Retinal pigment epithelial cell (primary cell): ENCODE measurements at regions not wholly inside any gene's neighbourhood (a gene's known extent, or its start where the extent isn't known, plus 50 kb on each side); places are given as distances from the start of the nearest gene placed in this dataset.

Source experiments
- DNase-seq: peaks from one replicate; pipeline ENCODE4 v3.0.0-alpha.2; 2010; ENCODE audit warnings: low read depth
- H3K4me3 ChIP-seq: 2 replicates; pipeline ENCODE4 v1.5.1; 2011; ENCODE audit warnings: mild to moderate bottlenecking, low read length, control low read depth, moderate library complexity
- TF ChIP-seq, protein P1 (sequence below): conservative IDR thresholded peaks from 2 replicates; pipeline ENCODE4 v1.5.1; 2011; ENCODE audit warnings: low read depth, low read length, control low read depth, inconsistent platforms

DNA sequence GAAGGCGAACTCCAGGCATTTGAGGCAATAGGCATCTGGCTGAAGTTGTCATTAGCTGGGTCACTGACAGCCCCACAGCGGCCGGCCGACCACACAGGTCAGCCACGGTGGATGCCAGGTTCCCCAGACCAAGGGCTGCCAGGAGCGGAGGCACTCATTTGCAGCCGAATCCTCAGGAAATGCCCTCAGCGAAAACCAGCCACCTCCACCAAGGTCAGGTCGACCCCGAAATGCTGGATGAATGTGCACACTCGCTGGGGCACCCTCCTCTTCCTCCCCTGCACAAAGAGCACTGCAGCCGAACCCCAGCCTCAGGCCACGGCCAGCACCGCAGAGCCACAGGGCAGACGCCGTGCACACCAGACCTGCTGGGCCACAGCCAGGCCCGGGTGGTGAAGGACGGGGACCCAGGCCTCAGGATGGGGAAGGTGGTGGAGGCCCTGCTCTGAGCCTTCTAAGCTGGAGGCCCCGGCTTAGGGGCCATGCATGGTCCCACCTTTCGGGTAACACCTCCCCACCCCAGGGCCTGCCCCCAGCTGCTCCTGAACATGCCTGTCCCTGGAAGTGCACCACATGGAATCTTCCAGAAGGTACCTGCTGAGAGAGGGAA, 206.0 kb downstream of the BRD1 start:
- TF ChIP-seq, protein P1, sequence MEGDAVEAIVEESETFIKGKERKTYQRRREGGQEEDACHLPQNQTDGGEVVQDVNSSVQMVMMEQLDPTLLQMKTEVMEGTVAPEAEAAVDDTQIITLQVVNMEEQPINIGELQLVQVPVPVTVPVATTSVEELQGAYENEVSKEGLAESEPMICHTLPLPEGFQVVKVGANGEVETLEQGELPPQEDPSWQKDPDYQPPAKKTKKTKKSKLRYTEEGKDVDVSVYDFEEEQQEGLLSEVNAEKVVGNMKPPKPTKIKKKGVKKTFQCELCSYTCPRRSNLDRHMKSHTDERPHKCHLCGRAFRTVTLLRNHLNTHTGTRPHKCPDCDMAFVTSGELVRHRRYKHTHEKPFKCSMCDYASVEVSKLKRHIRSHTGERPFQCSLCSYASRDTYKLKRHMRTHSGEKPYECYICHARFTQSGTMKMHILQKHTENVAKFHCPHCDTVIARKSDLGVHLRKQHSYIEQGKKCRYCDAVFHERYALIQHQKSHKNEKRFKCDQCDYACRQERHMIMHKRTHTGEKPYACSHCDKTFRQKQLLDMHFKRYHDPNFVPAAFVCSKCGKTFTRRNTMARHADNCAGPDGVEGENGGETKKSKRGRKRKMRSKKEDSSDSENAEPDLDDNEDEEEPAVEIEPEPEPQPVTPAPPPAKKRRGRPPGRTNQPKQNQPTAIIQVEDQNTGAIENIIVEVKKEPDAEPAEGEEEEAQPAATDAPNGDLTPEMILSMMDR: no peak
- DNase-seq: no peak
- H3K4me3 ChIP-seq: no peak overlapping the region

GRCh38 chr22:49620666-49621065, 207.0 kb downstream of the BRD1 start:
- no peak overlapping the region for H3K4me3 ChIP-seq
- DNase-seq: no peak
- TF ChIP-seq, protein P1: no peak

DNA sequence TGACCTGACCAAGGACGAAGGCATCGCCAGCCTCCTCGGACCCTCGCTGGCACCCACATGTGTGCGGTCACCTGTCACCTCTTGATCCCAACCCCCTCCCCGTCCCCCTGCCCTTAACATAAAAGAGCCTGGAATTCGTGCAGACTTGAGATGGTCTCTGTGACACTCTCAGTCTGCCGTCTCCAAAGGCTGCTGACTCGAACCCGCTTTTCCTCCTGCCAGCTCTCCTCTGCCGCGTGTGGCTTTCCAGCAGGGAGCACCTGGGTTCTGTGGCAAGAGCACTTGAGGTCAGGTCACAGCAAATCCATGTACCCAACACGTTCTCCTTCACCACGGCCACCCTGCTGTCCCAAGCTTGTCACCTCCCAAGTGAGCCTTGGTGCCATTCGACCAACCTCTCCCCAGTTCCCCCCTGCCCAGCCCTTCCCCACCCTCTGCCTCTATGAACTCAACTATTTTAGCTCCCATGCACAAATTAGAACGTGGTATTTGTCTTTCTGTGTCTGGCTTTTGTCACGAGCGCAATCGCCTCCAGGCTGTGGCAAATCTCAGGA, 207.6 kb downstream of the BRD1 start:
- no peak for DNase-seq
- TF ChIP-seq, protein P1: no peak
- H3K4me3 ChIP-seq: no peak overlapping the region

DNA sequence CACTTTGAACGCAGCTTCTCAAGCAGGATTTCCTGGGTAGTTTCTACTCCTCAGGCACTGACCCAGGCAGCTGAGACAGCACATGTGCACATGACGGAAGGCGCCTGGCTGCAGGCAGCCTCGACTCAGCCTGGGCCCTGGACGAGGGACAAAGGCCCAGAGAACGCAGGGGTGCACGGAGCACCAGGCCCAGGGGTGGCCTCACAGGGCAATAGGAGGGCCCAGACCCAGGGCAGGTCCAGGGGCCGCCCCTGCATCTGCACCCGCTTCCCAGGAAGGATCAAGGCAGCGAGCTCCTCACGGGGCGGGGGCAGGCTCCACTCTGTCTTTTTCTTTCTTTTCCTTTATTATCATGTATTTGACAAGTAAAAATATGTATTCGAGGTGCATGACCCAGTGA, 208.4 kb downstream of the BRD1 start:
- no peak for DNase-seq
- TF ChIP-seq, protein P1: no peak
- no peak overlapping the region for H3K4me3 ChIP-seq

DNA sequence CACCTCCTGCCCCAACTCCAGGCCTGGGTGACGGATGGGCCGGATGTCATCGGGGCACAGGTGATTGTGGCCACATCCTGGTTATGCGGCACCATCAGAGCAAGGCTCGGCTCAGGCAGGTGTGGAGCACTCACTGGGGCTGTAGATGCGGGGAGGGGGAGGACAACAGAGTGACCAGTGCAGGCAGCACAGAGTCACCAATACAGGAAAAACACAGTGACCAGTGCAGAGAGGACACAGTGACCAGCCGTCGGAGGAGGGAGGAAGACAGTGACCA, 209.1 kb downstream of the BRD1 start:
- DNase-seq: no peak
- TF ChIP-seq, protein P1: no peak
- H3K4me3 ChIP-seq: no peak overlapping the region

DNA sequence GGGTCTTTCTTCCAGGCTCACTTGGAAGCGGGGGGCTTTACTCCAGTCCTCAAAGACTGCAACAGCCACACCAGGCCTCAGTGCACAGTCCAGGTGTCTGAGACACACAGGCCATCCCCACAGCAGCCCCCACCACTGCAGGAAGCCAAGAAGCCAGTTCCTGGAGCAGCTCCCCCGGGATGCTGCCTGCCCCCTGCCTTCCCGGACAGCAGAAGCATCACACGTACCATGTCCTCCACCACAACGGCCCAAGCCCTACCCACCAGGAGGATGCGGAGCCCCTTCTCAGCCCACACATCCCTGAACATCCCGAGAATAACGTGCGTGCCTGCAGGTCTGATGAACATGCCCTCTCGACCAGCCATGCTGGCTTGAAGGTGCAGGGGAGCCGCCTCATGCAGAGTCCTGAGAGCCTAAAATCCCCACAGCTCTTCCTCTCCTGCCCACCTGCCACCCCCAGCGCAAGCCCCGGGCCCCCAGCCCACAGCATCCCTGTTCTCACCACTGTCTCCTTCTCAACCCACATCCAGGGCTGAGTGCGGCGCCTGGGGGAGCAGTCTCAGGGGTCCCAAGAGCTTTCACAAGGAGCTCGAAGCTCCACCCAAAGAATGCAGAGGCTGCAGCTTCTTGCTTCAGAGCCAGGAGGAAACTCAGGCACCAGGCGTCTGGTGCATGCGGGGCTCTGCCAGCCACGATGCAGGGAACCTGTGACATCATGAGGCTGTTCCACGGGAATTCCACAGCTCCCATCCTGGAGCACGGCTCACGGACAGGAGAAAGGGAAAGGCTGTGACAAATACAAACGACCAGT, 209.6 kb downstream of the BRD1 start:
- H3K4me3 ChIP-seq: no peak overlapping the region
- no peak for DNase-seq
- TF ChIP-seq, protein P1: no peak

- TF ChIP-seq, protein P1: no peak
- H3K4me3 ChIP-seq: no peak overlapping the region
- DNase-seq: no peak
Measured at GRCh38 chr22:49617264-49617663, 210.4 kb downstream of the BRD1 start.
